ENCODE measurements at regions not wholly inside any gene's neighbourhood (a gene's known extent, or its start where the extent isn't known, plus 50 kb on each side); places are given as distances from the start of the nearest gene placed in this dataset.

DNA sequence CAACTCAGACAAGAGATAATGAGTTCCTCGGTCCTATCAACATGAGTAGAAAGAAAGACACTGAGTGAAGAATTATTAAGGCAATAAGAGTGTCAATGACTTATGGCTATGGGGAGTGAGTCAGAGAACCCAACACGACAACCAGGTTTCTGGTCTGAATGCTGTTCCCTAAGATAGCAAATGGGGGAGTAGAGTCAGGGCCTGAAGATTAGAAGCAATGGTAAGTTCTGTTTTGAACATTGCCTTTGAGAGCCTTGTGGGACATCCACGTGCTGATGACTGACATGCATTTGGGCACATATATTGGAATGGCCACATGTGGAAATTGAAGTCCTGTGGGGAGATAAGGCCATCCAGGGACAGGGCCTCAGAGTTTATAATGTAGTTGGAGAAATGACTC, 254.4 kb upstream of the TCF21 start:
- Histone ChIP-seq H3K27ac (ENCODE audit: low read length) (no peak overlapping the region), H3K4me3 (ENCODE audit: low read length) (no peak overlapping the region), H2AFZ (ENCODE audit: low read length) (no peak overlapping the region), H3K4me2 (ENCODE audit: low read depth, low read length, poor library complexity, severe bottlenecking) (no peak overlapping the region), H3K79me2 (ENCODE audit: low read length) (no peaks in the 10 kb centered on the region), H3K36me3 (ENCODE audit: insufficient read depth, low read length) (no peaks in the 10 kb centered on the region), H3K4me1 (ENCODE audit: low read length) (no peaks in the 10 kb centered on the region), H3K9ac (ENCODE audit: low read length) (no peak overlapping the region), H4K20me1 (ENCODE audit: insufficient read depth, low read depth, low read length) (no peaks in the 10 kb centered on the region), H3K9me3 (ENCODE audit: low read length) (no peaks in the 10 kb centered on the region), H3K9me2 (replicated peaks; ENCODE audit: insufficient read depth, low read length) (no peaks in the 10 kb centered on the region), H3K27me3 (ENCODE audit: low read length) (no peaks in the 10 kb centered on the region)
- DNase-seq = no peak

DNA sequence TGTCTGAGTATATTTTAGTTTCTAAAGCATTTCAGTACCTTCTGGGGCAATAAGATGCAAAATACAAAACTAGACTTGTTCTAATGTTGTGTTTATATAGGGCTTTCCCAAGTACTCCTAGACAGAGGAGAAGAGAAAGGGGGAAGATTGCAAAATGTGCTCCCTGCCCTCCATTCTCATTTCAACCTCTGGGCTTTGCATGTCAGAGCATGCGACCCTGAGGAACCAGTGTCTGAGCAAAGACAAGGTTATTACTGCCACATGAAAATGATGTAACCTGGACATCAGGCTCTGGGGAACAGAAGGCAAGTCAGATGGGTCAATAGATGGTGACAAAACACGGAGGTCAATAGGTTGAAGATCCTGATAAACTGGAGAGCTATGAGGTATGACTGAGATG, 253.5 kb upstream of the TCF21 start:
- no peaks in the 10 kb centered on the region for H3K27me3 ChIP-seq (ENCODE audit: low read length)
- H3K27ac ChIP-seq (ENCODE audit: low read length) = no peak overlapping the region
- H3K9me2 ChIP-seq (replicated peaks; ENCODE audit: insufficient read depth, low read length) = no peaks in the 10 kb centered on the region
- H3K4me2 ChIP-seq (ENCODE audit: low read depth, low read length, poor library complexity, severe bottlenecking) = no peak overlapping the region
- no peaks in the 10 kb centered on the region for H3K9me3 ChIP-seq (ENCODE audit: low read length)
- H3K79me2 ChIP-seq (ENCODE audit: low read length) = no peaks in the 10 kb centered on the region
- no peak overlapping the region for H3K4me3 ChIP-seq (ENCODE audit: low read length)
- DNase-seq = no peak
- H3K36me3 ChIP-seq (ENCODE audit: insufficient read depth, low read length) = no peaks in the 10 kb centered on the region
- no peak overlapping the region for H3K9ac ChIP-seq (ENCODE audit: low read length)
- no peaks in the 10 kb centered on the region for H3K4me1 ChIP-seq (ENCODE audit: low read length)
- H2AFZ ChIP-seq (ENCODE audit: low read length) = no peak overlapping the region
- no peaks in the 10 kb centered on the region for H4K20me1 ChIP-seq (ENCODE audit: insufficient read depth, low read depth, low read length)

DNA sequence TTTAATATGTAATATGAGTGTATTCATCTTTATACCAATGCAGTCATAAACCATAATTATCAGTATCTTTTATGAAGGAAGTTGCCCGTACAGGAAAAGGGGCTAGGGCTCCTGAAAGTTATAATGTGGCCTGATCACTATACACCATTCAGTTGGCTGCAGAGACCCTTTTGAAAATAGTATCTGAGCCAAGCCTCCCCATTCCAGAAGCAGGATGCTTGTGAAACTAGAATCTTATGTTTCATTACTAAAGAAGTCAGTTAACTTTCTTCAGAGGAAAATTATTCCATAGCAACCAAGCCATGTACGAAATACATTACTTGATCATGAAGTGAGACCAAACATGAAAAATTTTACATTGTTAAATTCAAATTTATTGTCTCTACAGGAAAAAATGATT, 251.5 kb upstream of the TCF21 start:
- H4K20me1 ChIP-seq (ENCODE audit: insufficient read depth, low read depth, low read length) = no peaks in the 10 kb centered on the region
- no peak overlapping the region for H3K27ac ChIP-seq (ENCODE audit: low read length)
- no peaks in the 10 kb centered on the region for H3K27me3 ChIP-seq (ENCODE audit: low read length)
- no peak for DNase-seq
- no peak overlapping the region for H2AFZ ChIP-seq (ENCODE audit: low read length)
- no peaks in the 10 kb centered on the region for H3K4me1 ChIP-seq (ENCODE audit: low read length)
- no peaks in the 10 kb centered on the region for H3K9me2 ChIP-seq (replicated peaks; ENCODE audit: insufficient read depth, low read length)
- H3K4me2 ChIP-seq (ENCODE audit: low read depth, low read length, poor library complexity, severe bottlenecking) = no peak overlapping the region
- H3K9me3 ChIP-seq (ENCODE audit: low read length) = no peaks in the 10 kb centered on the region
- H3K9ac ChIP-seq (ENCODE audit: low read length) = no peak overlapping the region
- no peaks in the 10 kb centered on the region for H3K36me3 ChIP-seq (ENCODE audit: insufficient read depth, low read length)
- H3K4me3 ChIP-seq (ENCODE audit: low read length) = no peak overlapping the region
- no peaks in the 10 kb centered on the region for H3K79me2 ChIP-seq (ENCODE audit: low read length)

DNA sequence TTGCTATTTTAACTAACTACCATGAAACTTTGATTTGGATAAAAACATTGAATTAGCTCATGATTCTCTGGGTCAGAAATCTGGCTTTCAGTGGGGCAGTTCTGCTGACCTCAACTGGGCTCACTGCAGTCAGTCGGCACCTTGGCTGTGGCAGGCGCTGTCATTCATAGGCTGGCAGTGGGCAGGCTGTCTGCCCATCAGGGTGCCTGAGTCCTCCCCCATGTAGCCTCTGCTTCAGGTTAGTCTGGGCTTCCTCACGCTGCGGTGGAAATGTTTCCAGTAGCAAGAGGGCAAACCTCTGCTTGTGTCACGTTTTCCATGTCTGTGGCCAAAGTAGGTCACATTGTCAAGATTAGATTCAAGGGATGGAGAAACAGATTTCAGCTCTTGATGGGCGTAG, 251.0 kb upstream of the TCF21 start:
- Histone ChIP-seq H3K4me1 (ENCODE audit: low read length) (no peaks in the 10 kb centered on the region), H2AFZ (ENCODE audit: low read length) (no peak overlapping the region), H3K9me2 (replicated peaks; ENCODE audit: insufficient read depth, low read length) (no peaks in the 10 kb centered on the region), H3K27me3 (ENCODE audit: low read length) (no peaks in the 10 kb centered on the region), H3K9ac (ENCODE audit: low read length) (no peak overlapping the region), H3K9me3 (ENCODE audit: low read length) (no peaks in the 10 kb centered on the region), H3K36me3 (ENCODE audit: insufficient read depth, low read length) (no peaks in the 10 kb centered on the region), H3K27ac (ENCODE audit: low read length) (no peak overlapping the region), H3K4me3 (ENCODE audit: low read length) (no peak overlapping the region), H4K20me1 (ENCODE audit: insufficient read depth, low read depth, low read length) (no peaks in the 10 kb centered on the region), H3K4me2 (ENCODE audit: low read depth, low read length, poor library complexity, severe bottlenecking) (no peak overlapping the region), H3K79me2 (ENCODE audit: low read length) (no peaks in the 10 kb centered on the region)
- DNase-seq = no peak

DNA sequence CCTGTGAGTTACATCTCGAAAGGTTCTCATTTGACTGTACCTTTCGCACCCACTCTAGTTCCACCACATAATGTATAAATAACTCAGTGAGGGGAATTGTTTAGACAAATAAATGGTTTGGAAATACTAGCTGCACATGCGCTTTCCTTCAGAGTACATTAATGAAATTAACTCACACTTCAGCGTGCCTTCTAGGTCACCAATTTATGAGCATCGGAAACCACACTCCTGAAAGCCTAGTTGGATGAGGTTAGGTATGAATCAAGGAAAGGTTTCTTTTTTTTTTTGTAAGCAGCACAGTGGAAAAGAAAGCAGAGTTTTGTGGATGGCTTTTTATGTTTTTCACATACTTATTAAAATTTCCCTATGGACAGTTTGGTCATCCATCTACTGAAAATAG, 247.8 kb upstream of the TCF21 start:
- H3K4me1 ChIP-seq (ENCODE audit: low read length) = no peaks in the 10 kb centered on the region
- DNase-seq = no peak
- no peaks in the 10 kb centered on the region for H3K36me3 ChIP-seq (ENCODE audit: insufficient read depth, low read length)
- H3K79me2 ChIP-seq (ENCODE audit: low read length) = no peaks in the 10 kb centered on the region
- no peaks in the 10 kb centered on the region for H3K9me2 ChIP-seq (replicated peaks; ENCODE audit: insufficient read depth, low read length)
- H3K4me3 ChIP-seq (ENCODE audit: low read length) = no peak overlapping the region
- no peak overlapping the region for H3K4me2 ChIP-seq (ENCODE audit: low read depth, low read length, poor library complexity, severe bottlenecking)
- H2AFZ ChIP-seq (ENCODE audit: low read length) = no peak overlapping the region
- H3K27me3 ChIP-seq (ENCODE audit: low read length) = no peaks in the 10 kb centered on the region
- H4K20me1 ChIP-seq (ENCODE audit: insufficient read depth, low read depth, low read length) = no peaks in the 10 kb centered on the region
- no peak overlapping the region for H3K27ac ChIP-seq (ENCODE audit: low read length)
- no peaks in the 10 kb centered on the region for H3K9me3 ChIP-seq (ENCODE audit: low read length)
- no peak overlapping the region for H3K9ac ChIP-seq (ENCODE audit: low read length)

DNA sequence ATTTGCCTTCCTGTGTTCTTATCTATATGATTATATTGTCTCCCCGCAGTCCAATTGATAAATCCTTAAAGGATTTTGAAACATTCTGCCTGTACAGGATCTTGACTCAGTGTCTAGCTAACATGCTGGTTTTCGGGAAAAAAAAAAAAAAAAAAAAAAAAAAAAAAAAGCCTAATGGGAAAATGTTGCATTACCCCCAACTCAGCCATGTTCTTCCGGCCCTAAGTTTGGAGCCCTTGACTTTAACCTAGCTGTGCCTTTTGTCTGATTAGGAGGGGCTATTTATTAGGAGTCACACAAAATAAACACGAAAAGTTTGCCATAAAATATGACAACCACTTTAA, 244.4 kb upstream of the TCF21 start:
- DNase-seq = no peak

DNA sequence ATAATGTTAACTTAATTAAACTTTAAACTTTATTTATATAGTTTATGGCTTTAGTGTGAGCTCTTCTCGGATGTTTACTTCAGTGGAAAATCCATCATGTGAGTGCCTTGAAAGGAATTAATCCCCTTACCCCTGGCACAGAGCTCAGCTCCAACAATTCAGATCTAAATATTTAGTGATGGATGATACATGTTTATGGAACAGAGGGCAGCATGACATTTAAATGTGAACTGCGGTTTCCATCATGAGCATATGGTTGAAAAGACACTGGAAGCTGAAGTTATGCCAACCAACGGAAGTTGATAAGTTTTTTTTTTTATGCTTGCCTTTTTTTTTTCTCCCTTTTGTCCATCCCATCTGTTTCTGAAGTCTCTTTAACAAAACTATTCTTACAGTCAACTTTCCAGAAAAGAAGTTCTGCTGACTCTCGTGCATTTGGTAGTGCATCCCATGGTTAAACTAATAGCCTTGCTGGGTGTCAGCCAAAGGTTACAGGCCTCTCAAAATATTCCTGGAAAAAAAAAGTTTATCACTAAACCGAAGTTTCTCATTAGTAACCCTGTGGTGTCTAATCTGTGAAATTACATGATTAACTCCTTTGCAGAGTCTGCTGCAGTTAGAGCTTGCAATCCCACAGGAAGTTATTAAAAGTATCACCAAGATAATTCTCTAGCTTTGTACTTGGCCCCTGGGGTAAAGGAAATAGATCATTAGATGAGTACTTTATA, 243.9 kb upstream of the TCF21 start:
- DNase-seq = no peak
- H3K36me3 ChIP-seq (ENCODE audit: insufficient read depth, low read length) = no peaks in the 10 kb centered on the region
- no peaks in the 10 kb centered on the region for H3K79me2 ChIP-seq (ENCODE audit: low read length)
- H4K20me1 ChIP-seq (ENCODE audit: insufficient read depth, low read depth, low read length) = no peaks in the 10 kb centered on the region
- no peak overlapping the region for H3K27ac ChIP-seq (ENCODE audit: low read length)
- H3K9me2 ChIP-seq (replicated peaks; ENCODE audit: insufficient read depth, low read length) = no peaks in the 10 kb centered on the region
- H3K4me2 ChIP-seq (ENCODE audit: low read depth, low read length, poor library complexity, severe bottlenecking) = no peak overlapping the region
- no peak overlapping the region for H2AFZ ChIP-seq (ENCODE audit: low read length)
- no peak overlapping the region for H3K9ac ChIP-seq (ENCODE audit: low read length)
- no peaks in the 10 kb centered on the region for H3K4me1 ChIP-seq (ENCODE audit: low read length)
- H3K4me3 ChIP-seq (ENCODE audit: low read length) = no peak overlapping the region
- no peaks in the 10 kb centered on the region for H3K27me3 ChIP-seq (ENCODE audit: low read length)
- H3K9me3 ChIP-seq (ENCODE audit: low read length) = no peaks in the 10 kb centered on the region

More for the DNA sequence above, 244.4 kb upstream of the TCF21 start:
- no peaks in the 10 kb centered on the region for H3K36me3 ChIP-seq (ENCODE audit: insufficient read depth, low read length)
- no peak overlapping the region for H2AFZ ChIP-seq (ENCODE audit: low read length)
- no peak overlapping the region for H3K4me2 ChIP-seq (ENCODE audit: low read depth, low read length, poor library complexity, severe bottlenecking)
- H3K9me3 ChIP-seq (ENCODE audit: low read length) = no peaks in the 10 kb centered on the region
- H3K4me3 ChIP-seq (ENCODE audit: low read length) = no peak overlapping the region
- no peaks in the 10 kb centered on the region for H3K4me1 ChIP-seq (ENCODE audit: low read length)
- H3K9ac ChIP-seq (ENCODE audit: low read length) = no peak overlapping the region
- H3K79me2 ChIP-seq (ENCODE audit: low read length) = no peaks in the 10 kb centered on the region
- no peaks in the 10 kb centered on the region for H3K9me2 ChIP-seq (replicated peaks; ENCODE audit: insufficient read depth, low read length)
- H3K27ac ChIP-seq (ENCODE audit: low read length) = no peak overlapping the region
- H4K20me1 ChIP-seq (ENCODE audit: insufficient read depth, low read depth, low read length) = no peaks in the 10 kb centered on the region
- no peaks in the 10 kb centered on the region for H3K27me3 ChIP-seq (ENCODE audit: low read length)

DNA sequence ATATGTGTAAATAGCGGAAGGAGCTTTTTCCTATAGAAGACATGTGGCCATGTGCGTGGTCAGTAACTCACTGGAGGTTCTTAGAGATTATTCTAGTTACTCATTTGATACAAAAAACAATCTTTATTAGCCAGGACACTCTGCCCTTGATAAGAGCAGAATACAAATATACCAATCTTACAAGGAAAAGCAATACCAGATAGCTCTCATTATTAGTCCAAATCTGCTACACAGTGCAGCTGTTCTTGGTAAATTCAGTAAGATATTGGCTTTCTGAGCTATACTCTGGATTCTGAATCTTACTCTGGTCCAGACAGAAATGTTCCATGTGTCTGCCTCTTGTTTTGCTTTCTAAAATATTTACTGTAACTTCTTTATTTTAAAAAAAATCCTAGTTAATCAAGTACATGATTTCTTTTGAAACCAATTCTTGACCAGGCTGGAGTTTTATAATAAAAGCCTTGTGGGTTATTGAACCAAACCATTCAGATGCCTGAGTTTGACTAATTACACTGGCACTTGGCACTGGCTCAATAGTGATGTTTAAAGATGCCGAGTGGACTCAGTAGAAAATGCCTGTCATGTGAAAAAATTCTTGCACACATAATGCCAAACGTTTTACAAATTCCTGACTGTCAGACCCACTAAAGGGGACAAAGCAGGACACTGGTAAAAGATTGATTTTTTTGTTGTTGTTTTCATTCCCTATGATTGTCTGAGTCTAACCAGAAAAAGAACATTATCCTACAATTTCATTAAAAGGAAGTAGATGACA, 242.8 kb upstream of the TCF21 start:
- Histone ChIP-seq H3K4me2 (ENCODE audit: low read depth, low read length, poor library complexity, severe bottlenecking) (no peak overlapping the region), H3K36me3 (ENCODE audit: insufficient read depth, low read length) (no peaks in the 10 kb centered on the region), H2AFZ (ENCODE audit: low read length) (no peak overlapping the region), H3K9ac (ENCODE audit: low read length) (no peak overlapping the region), H3K79me2 (ENCODE audit: low read length) (no peaks in the 10 kb centered on the region), H3K4me1 (ENCODE audit: low read length) (no peaks in the 10 kb centered on the region), H3K27me3 (ENCODE audit: low read length) (no peaks in the 10 kb centered on the region), H3K9me3 (ENCODE audit: low read length) (no peaks in the 10 kb centered on the region), H3K9me2 (replicated peaks; ENCODE audit: insufficient read depth, low read length) (no peaks in the 10 kb centered on the region), H4K20me1 (ENCODE audit: insufficient read depth, low read depth, low read length) (no peaks in the 10 kb centered on the region), H3K27ac (ENCODE audit: low read length) (no peak overlapping the region), H3K4me3 (ENCODE audit: low read length) (no peak overlapping the region)
- no peak for DNase-seq

All from Karpas-422 (cell line).